Dendritic cell treated with granulocyte-macrophage colony-stimulating factor and Interleukin-4, amounts not matched to agents 40 ng/mL and 50 ng/mL, for 4 days (primary cell): ENCODE measurements at regions not wholly inside any gene's neighbourhood (a gene's known extent, or its start where the extent isn't known, plus 50 kb on each side); places are given as distances from the start of the nearest gene placed in this dataset.

Experiments used
- H3K27ac Mint-ChIP-seq: one replicate; pipeline ENCODE4 v1.8.0; 2022; ENCODE audit warnings: mild to moderate bottlenecking, mixed read lengths
- H3K27me3 Mint-ChIP-seq: one replicate; pipeline ENCODE4 v1.8.0; 2022; ENCODE audit warnings: mild to moderate bottlenecking, mixed read lengths
- H3K36me3 Mint-ChIP-seq: one replicate; pipeline ENCODE4 v1.8.0; 2022; ENCODE audit warnings: low read depth, mixed read lengths
- H3K4me1 Mint-ChIP-seq: one replicate; pipeline ENCODE4 v1.8.0; 2022; ENCODE audit warnings: low read depth, mixed read lengths
- H3K4me3 Mint-ChIP-seq: one replicate; pipeline ENCODE4 v1.8.0; 2022; ENCODE audit warnings: mild to moderate bottlenecking, moderate library complexity, mixed read lengths
- H3K9me3 Mint-ChIP-seq: one replicate; pipeline ENCODE4 v1.8.0; 2022; ENCODE audit warnings: mixed read lengths
- intact Hi-C: fragments of 100-400 bp; cut with micrococcal nuclease; formaldehyde crosslinking; loops from one replicate; pipeline ENCODE4 v1.15.0; 2022

DNA sequence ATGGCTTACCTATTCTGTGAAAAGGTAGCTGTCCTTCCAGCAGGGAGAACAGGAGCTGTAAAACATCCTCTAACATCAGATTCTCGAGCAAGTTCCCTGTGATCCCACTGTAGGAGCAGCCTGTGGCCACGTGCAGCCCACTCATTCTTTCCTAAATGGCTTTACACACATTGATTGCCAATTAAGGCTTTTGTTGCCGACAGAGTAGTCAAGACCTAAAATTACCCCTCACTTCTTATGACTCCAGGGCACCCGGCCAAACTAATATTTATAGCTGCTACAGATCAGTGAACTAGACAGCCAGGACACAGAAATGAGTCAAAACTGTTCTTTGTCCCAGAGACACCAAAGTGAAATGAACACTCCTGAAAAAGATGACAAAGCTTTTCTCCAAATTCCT is 832.1 kb downstream of the SORCS3 start:
- H3K9me3 Mint-ChIP-seq = peaks cover 4% of the 10 kb centered on the region
- H3K27me3 Mint-ChIP-seq = no peaks in the 10 kb centered on the region
- no peaks in the 10 kb centered on the region for H3K36me3 Mint-ChIP-seq
- H3K4me3 Mint-ChIP-seq = no peak overlapping the region
- intact Hi-C loops = no loop called here
- H3K4me1 Mint-ChIP-seq = no peaks in the 10 kb centered on the region
- no peak overlapping the region for H3K27ac Mint-ChIP-seq

DNA sequence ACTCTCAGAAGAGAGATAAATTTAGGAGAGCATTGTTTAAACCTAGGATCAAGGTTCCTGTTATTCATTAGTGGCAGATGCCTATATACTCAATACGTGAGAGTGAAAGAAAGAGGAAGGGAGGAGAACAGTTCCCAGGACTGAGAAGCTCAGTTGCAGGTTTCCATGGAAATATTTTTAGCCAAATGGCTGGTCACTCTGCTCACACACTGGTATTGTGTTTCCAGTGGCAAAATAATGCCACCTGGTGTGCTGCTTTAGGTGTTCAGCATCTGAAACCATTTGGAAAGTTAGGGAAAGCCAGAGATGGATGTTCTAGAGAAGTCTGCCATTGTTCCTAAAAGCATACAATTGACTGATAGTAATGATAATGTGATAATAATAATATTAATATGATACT is 827.7 kb downstream of the SORCS3 start:
- no peaks in the 10 kb centered on the region for H3K36me3 Mint-ChIP-seq
- H3K4me3 Mint-ChIP-seq = no peak overlapping the region
- H3K9me3 Mint-ChIP-seq = no peaks in the 10 kb centered on the region
- no peaks in the 10 kb centered on the region for H3K4me1 Mint-ChIP-seq
- H3K27me3 Mint-ChIP-seq = no peaks in the 10 kb centered on the region
- intact Hi-C loops = no loop called here
- H3K27ac Mint-ChIP-seq = no peak overlapping the region

GRCh38 chr10:105466521-105466920 is 825.4 kb downstream of the SORCS3 start:
- Mint-ChIP-seq H3K27ac (no peak overlapping the region), H3K4me1 (no peaks in the 10 kb centered on the region), H3K36me3 (no peaks in the 10 kb centered on the region), H3K27me3 (no peaks in the 10 kb centered on the region), H3K9me3 (peaks cover 15% of the 10 kb centered on the region), H3K4me3 (no peak overlapping the region)
- intact Hi-C loops = no loop called here

DNA sequence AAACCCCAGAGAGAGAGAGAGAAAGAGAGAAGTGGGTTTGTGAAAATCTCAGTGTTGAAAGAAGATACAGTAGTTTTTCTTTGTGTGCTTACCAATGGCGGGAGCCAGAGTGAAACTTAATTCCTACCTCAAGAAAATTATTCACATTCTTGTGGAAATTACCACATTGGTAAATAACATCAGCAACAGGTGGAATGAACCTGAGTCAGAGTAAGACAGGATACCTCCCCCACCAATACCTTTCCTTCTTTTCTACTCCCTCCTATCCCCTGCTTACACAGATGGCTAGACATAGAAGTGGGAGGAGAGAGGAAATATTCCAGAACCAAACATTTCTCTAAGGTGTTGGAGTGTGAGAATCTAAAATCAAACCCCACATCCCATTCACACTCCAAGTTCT is 793.9 kb downstream of the SORCS3 start:
- Mint-ChIP-seq H3K27me3 (no peaks in the 10 kb centered on the region), H3K4me3 (no peak overlapping the region), H3K27ac (no peak overlapping the region), H3K36me3 (no peaks in the 10 kb centered on the region), H3K9me3 (peaks cover 15% of the 10 kb centered on the region), H3K4me1 (no peaks in the 10 kb centered on the region)
- intact Hi-C loops = no loop called here

DNA sequence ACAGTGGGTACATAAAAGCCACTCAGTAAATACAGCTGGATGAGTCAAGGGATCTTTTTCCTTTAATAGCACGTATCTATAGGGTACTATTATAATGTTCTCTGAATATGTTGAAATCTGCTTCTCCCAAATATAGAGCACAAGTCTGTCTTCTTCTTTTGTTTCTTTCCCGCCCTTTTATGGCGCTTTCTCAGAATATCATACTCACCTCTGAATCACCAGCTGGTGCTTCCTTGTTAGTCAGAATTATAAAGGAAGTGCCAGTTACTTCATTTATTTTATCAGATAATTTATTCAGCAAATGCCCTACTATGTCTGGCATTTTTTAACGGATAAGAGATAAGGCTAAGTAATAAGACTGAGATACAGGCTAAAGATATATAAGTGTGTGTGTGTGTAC is 772.9 kb downstream of the SORCS3 start:
- intact Hi-C loops = no loop called here
- Mint-ChIP-seq H3K9me3 (peaks cover 23% of the 10 kb centered on the region), H3K4me3 (no peak overlapping the region), H3K27ac (no peak overlapping the region), H3K4me1 (no peaks in the 10 kb centered on the region), H3K27me3 (no peaks in the 10 kb centered on the region), H3K36me3 (no peaks in the 10 kb centered on the region)

DNA sequence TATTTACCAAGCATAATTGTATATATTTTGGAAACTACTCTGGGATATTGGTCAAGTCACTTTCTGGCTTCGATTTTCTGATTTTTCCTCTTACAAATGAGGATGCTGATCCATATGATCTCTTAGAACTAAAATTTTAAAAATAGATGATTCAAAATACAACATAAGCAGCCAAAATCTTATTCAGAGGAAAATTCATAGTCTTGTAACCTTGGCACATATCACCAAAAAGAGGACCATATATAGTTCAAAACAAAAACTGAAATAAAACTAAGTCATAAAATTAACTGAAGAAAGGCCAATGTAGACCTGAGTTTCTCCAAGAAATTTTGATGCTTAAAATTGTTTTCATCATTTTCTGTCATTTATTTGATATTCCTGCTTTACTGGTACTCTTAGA is 768.3 kb downstream of the SORCS3 start:
- intact Hi-C loops = no loop called here
- no peak overlapping the region for H3K4me3 Mint-ChIP-seq
- H3K9me3 Mint-ChIP-seq = peaks cover 11% of the 10 kb centered on the region
- no peaks in the 10 kb centered on the region for H3K27me3 Mint-ChIP-seq
- H3K27ac Mint-ChIP-seq = no peak overlapping the region
- H3K4me1 Mint-ChIP-seq = no peaks in the 10 kb centered on the region
- H3K36me3 Mint-ChIP-seq = no peaks in the 10 kb centered on the region

GRCh38 chr10:105406488-105406887 is 765.4 kb downstream of the SORCS3 start:
- Mint-ChIP-seq H3K27ac (no peak overlapping the region), H3K9me3 (peaks cover 17% of the 10 kb centered on the region), H3K4me1 (no peaks in the 10 kb centered on the region), H3K4me3 (no peak overlapping the region), H3K36me3 (no peaks in the 10 kb centered on the region), H3K27me3 (no peaks in the 10 kb centered on the region)
- intact Hi-C loops = no loop called here

DNA sequence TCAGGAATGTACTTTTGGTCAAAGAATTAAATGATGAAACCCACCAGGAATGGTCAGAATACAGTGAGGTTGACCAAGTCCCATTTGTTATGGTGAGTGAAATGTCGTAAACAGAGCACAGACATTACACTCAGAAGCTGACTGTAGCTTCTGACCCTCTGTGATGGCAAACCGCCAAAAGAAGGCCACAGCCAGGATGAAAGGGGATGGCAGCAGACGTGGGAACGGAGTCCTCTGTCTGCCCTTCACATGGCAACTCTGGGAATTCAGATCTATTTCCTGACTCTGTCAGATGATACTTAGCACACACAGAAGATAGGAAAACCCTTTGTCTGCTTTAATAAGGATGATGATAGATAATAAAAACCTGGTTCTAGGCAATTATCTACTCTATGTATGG is 757.1 kb downstream of the SORCS3 start:
- intact Hi-C loops = no loop called here
- Mint-ChIP-seq H3K36me3 (no peaks in the 10 kb centered on the region), H3K27me3 (no peaks in the 10 kb centered on the region), H3K4me3 (no peak overlapping the region), H3K4me1 (no peaks in the 10 kb centered on the region), H3K27ac (no peak overlapping the region), H3K9me3 (peaks cover 54% of the 10 kb centered on the region)

DNA sequence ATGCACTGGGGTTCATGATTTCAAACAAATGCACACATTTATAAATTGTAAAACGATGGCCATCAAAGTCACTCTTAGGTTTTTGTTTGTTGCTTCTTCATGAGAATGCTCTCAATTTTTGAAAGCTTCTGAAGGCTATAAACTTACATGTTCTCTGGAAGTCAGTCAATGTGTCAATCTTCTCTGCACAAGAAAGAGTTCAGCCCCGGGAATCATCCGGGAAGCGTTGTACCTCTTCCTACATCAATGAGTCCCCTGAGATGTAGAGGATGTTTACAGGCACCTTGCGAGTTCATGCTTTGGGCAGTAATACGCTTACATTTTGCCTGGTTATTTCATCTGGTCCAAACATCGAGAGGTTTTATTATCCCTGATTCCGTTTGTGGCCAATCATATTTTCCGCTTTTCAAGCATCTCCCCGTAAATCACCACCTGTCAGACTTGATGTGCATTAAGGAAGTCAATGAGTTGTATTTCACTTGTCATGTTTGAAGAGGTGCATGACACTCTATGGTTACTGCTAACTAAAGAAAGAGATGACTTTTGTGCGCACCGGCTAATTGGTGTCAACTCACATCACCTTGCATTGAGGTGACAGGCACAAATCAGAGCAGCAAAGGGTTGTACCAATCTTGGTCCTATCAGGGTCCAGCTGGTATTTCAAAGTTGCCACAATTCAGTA is 750.7 kb downstream of the SORCS3 start:
- H3K36me3 Mint-ChIP-seq = no peaks in the 10 kb centered on the region
- intact Hi-C loops = no loop called here
- no peak overlapping the region for H3K27ac Mint-ChIP-seq

GRCh38 chr10:105387971-105388370 is 746.9 kb downstream of the SORCS3 start:
- no peak overlapping the region for H3K4me3 Mint-ChIP-seq
- no peaks in the 10 kb centered on the region for H3K27me3 Mint-ChIP-seq
- H3K36me3 Mint-ChIP-seq = no peaks in the 10 kb centered on the region
- H3K4me1 Mint-ChIP-seq = no peaks in the 10 kb centered on the region
- no peak overlapping the region for H3K27ac Mint-ChIP-seq
- intact Hi-C loops = no loop called here
- peaks cover 31% of the 10 kb centered on the region for H3K9me3 Mint-ChIP-seq

More for the DNA sequence above, 750.7 kb downstream of the SORCS3 start:
- no peaks in the 10 kb centered on the region for H3K27me3 Mint-ChIP-seq
- no peaks in the 10 kb centered on the region for H3K4me1 Mint-ChIP-seq
- H3K4me3 Mint-ChIP-seq = no peak overlapping the region
- H3K9me3 Mint-ChIP-seq = peaks cover 17% of the 10 kb centered on the region

- Mint-ChIP-seq H3K4me1 (no peaks in the 10 kb centered on the region), H3K4me3 (no peak overlapping the region), H3K27ac (no peak overlapping the region), H3K27me3 (no peaks in the 10 kb centered on the region), H3K36me3 (no peaks in the 10 kb centered on the region), H3K9me3 (peaks cover 21% of the 10 kb centered on the region)
- intact Hi-C loops = no loop called here
Observed at GRCh38 chr10:105383978-105384377, 742.9 kb downstream of the SORCS3 start.

GRCh38 chr10:105370692-105371091 is 729.6 kb downstream of the SORCS3 start:
- intact Hi-C loops = no loop called here
- H3K36me3 Mint-ChIP-seq = no peaks in the 10 kb centered on the region
- no peak overlapping the region for H3K27ac Mint-ChIP-seq
- H3K27me3 Mint-ChIP-seq = no peaks in the 10 kb centered on the region
- H3K4me1 Mint-ChIP-seq = no peaks in the 10 kb centered on the region
- peaks cover 27% of the 10 kb centered on the region for H3K9me3 Mint-ChIP-seq
- no peak overlapping the region for H3K4me3 Mint-ChIP-seq

GRCh38 chr10:105359708-105360107 is 718.6 kb downstream of the SORCS3 start:
- H3K36me3 Mint-ChIP-seq = no peaks in the 10 kb centered on the region
- no peak overlapping the region for H3K27ac Mint-ChIP-seq
- no peaks in the 10 kb centered on the region for H3K4me1 Mint-ChIP-seq
- no peak overlapping the region for H3K4me3 Mint-ChIP-seq
- intact Hi-C loops = no loop called here
- H3K27me3 Mint-ChIP-seq = no peaks in the 10 kb centered on the region
- H3K9me3 Mint-ChIP-seq = peaks cover 12% of the 10 kb centered on the region

- Mint-ChIP-seq H3K27ac (no peak overlapping the region), H3K4me1 (no peaks in the 10 kb centered on the region), H3K9me3 (peaks cover 4% of the 10 kb centered on the region), H3K36me3 (no peaks in the 10 kb centered on the region), H3K27me3 (no peaks in the 10 kb centered on the region), H3K4me3 (no peak overlapping the region)
- intact Hi-C loops = no loop called here
Observed at GRCh38 chr10:105358911-105359310, 717.8 kb downstream of the SORCS3 start.

DNA sequence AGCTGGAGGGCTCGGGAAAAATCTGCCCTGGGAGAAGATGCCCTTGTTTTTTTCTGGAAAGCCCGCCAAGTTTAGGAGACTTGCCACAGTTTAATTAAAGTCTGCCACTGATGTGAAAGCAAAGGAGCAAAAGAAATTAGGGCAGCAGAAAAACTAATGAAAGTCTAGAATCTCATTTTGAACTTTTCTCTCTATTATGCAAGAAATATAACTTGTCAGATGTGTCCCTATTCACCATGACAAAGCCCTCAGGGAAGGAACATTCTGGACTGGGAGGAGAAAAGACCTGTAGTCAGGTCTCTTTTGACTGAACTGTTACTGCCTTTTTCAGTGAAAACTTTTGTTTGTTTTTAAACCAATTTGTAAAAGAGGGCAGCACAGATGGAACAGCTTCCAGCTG is 715.5 kb downstream of the SORCS3 start:
- H3K27me3 Mint-ChIP-seq = no peaks in the 10 kb centered on the region
- no peaks in the 10 kb centered on the region for H3K4me1 Mint-ChIP-seq
- H3K9me3 Mint-ChIP-seq = peaks cover 8% of the 10 kb centered on the region
- H3K36me3 Mint-ChIP-seq = no peaks in the 10 kb centered on the region
- intact Hi-C loops = no loop called here
- H3K4me3 Mint-ChIP-seq = no peak overlapping the region
- H3K27ac Mint-ChIP-seq = no peak overlapping the region
